Loucy (cell line): ENCODE measurements at regions not wholly inside any gene's neighbourhood (a gene's known extent, or its start where the extent isn't known, plus 50 kb on each side); places are given as distances from the start of the nearest gene placed in this dataset.

ENCODE experiments used
- H2AFZ ChIP-seq: fragments of 200-600 bp; sonication (generic); 2 replicates; pipeline ENCODE4 v1.6.0; 2016; ENCODE audit warnings: antibody characterized with exemption, mild to moderate bottlenecking, low read length, moderate library complexity
- H3F3A ChIP-seq: fragments of 200-600 bp; 2 replicates; pipeline ENCODE4 v1.6.0; 2016; ENCODE audit warnings: antibody characterized with exemption, low read depth, mild to moderate bottlenecking
- H3K27me3 ChIP-seq: fragments of 200-600 bp; sonication (generic); 2 replicates; pipeline ENCODE4 v1.6.1; 2014; ENCODE audit warnings: low read length, mild to moderate bottlenecking; ENCODE audit not compliant: insufficient read depth, poor library complexity, severe bottlenecking
- H3K36me3 ChIP-seq: fragments of 200-600 bp; sonication (generic); 2 replicates; pipeline ENCODE4 v1.6.1; 2016; ENCODE audit warnings: low read length; ENCODE audit not compliant: insufficient read depth
- H3K4me1 ChIP-seq: fragments of 200-600 bp; sonication (generic); 2 replicates; pipeline ENCODE4 v1.5.1; 2014; ENCODE audit warnings: low read length, mild to moderate bottlenecking; ENCODE audit not compliant: insufficient read depth, poor library complexity, severe bottlenecking
- H3K4me2 ChIP-seq: fragments of 200-600 bp; sonication (generic); 2 replicates; pipeline ENCODE4 v1.6.0; 2014; ENCODE audit warnings: antibody characterized with exemption, low read length, low read depth, mild to moderate bottlenecking; ENCODE audit not compliant: poor library complexity, severe bottlenecking
- H3K4me3 ChIP-seq: fragments of 200-600 bp; sonication (generic); 2 replicates; pipeline ENCODE4 v1.5.1; 2014; ENCODE audit warnings: low read length, mild to moderate bottlenecking, mixed read lengths; ENCODE audit not compliant: poor library complexity, severe bottlenecking
- H3K79me2 ChIP-seq: fragments of 200-600 bp; sonication (generic); 2 replicates; pipeline ENCODE4 v1.6.1; 2014; ENCODE audit warnings: low read length; ENCODE audit not compliant: insufficient read depth
- H3K9ac ChIP-seq: fragments of 200-600 bp; sonication (generic); 2 replicates; pipeline ENCODE4 v1.6.0; 2014; ENCODE audit warnings: mild to moderate bottlenecking, low read depth, low read length, moderate library complexity; ENCODE audit not compliant: poor library complexity, severe bottlenecking
- H3K9me2 ChIP-seq: fragments of 200-600 bp; sonication (generic); replicated peaks from 2 replicates; pipeline ENCODE4 v1.6.1; 2016; ENCODE audit warnings: low read depth, low read length, mixed read lengths
- H3K9me3 ChIP-seq: fragments of 200-600 bp; sonication (generic); 2 replicates; pipeline ENCODE4 v1.6.1; 2014; ENCODE audit warnings: mild to moderate bottlenecking, antibody characterized with exemption, low read length, low read depth; ENCODE audit not compliant: insufficient read depth
- H4K20me1 ChIP-seq: fragments of 200-600 bp; sonication (generic); 2 replicates; pipeline ENCODE4 v1.6.0; 2014; ENCODE audit warnings: antibody characterized with exemption, low read length, mild to moderate bottlenecking; ENCODE audit not compliant: insufficient read depth, poor library complexity, severe bottlenecking
- CTCF ChIP-seq: fragments of 200-600 bp; sonication (generic); conservative IDR thresholded peaks from 2 replicates; pipeline ENCODE4 v1.5.1; 2014; ENCODE audit warnings: mild to moderate bottlenecking, antibody characterized with exemption, low read length
- EZH2phosphoT487 ChIP-seq: fragments of 200-600 bp; IDR thresholded peaks from 2 replicates; pipeline ENCODE4 v1.6.1; 2018; ENCODE audit warnings: antibody characterized with exemption, mild to moderate bottlenecking, moderate library complexity, borderline replicate concordance

GRCh38 chr16:82481455-82481854 is 145.3 kb upstream of the CDH13 start:
- Histone ChIP-seq H2AFZ (no peak overlapping the region), H3K9me3 (no peaks in the 10 kb centered on the region), H3K27me3 (no peaks in the 10 kb centered on the region), H3K79me2 (no peaks in the 10 kb centered on the region), H3F3A (no peaks in the 10 kb centered on the region), H3K36me3 (no peaks in the 10 kb centered on the region), H3K4me1 (no peaks in the 10 kb centered on the region), H4K20me1 (no peaks in the 10 kb centered on the region), H3K4me2 (no peak overlapping the region), H3K9ac (no peak overlapping the region), H3K4me3 (no peak overlapping the region), H3K9me2 (no peaks in the 10 kb centered on the region)
- TF ChIP-seq CTCF (no peak), EZH2phosphoT487 (no peak)

GRCh38 chr16:82476786-82477185 is 150.0 kb upstream of the CDH13 start:
- no peak overlapping the region for H3K9ac ChIP-seq
- H3K9me2 ChIP-seq = no peaks in the 10 kb centered on the region
- H3K79me2 ChIP-seq = no peaks in the 10 kb centered on the region
- H4K20me1 ChIP-seq = no peaks in the 10 kb centered on the region
- no peak overlapping the region for H2AFZ ChIP-seq
- no peak overlapping the region for H3K4me3 ChIP-seq
- no peaks in the 10 kb centered on the region for H3K36me3 ChIP-seq
- H3K9me3 ChIP-seq = no peaks in the 10 kb centered on the region
- no peak overlapping the region for H3K4me2 ChIP-seq
- no peaks in the 10 kb centered on the region for H3F3A ChIP-seq
- TF ChIP-seq EZH2phosphoT487 = no peak
- no peak for TF ChIP-seq CTCF
- H3K4me1 ChIP-seq = no peaks in the 10 kb centered on the region
- no peaks in the 10 kb centered on the region for H3K27me3 ChIP-seq

- H3F3A ChIP-seq = no peaks in the 10 kb centered on the region
- no peaks in the 10 kb centered on the region for H3K9me2 ChIP-seq
- H4K20me1 ChIP-seq = no peaks in the 10 kb centered on the region
- H3K4me2 ChIP-seq = no peak overlapping the region
- no peaks in the 10 kb centered on the region for H3K27me3 ChIP-seq
- no peak overlapping the region for H3K9ac ChIP-seq
- no peaks in the 10 kb centered on the region for H3K4me1 ChIP-seq
- H2AFZ ChIP-seq = no peak overlapping the region
- H3K4me3 ChIP-seq = no peak overlapping the region
- TF ChIP-seq CTCF (no peak), EZH2phosphoT487 (no peak)
- no peaks in the 10 kb centered on the region for H3K79me2 ChIP-seq
- no peaks in the 10 kb centered on the region for H3K9me3 ChIP-seq
- H3K36me3 ChIP-seq = no peaks in the 10 kb centered on the region
Measured at GRCh38 chr16:82470620-82471152, 156.1 kb upstream of the CDH13 start.
